Activated CD4-positive, alpha-beta T cell treated with anti-CD3 and anti-CD28 coated beads, Interleukin-2, amount 10 ng/mL, durations not matched to agents 7 days and 5 days (primary cell): ENCODE measurements at regions not wholly inside any gene's neighbourhood (a gene's known extent, or its start where the extent isn't known, plus 50 kb on each side); places are given as distances from the start of the nearest gene placed in this dataset.

Experiments used
- CTCF ChIA-PET: fragments of 350-600 bp; sonication (Branson Sonifier 250); formaldehyde crosslinking; loops from one replicate; lab custom pipeline; 2021; ENCODE audit warnings: antibody characterized with exemption; lab: Charles Lee
- POLR2A ChIA-PET: fragments of 350-600 bp; sonication (Branson Sonifier 250); formaldehyde crosslinking; loops from one replicate; lab custom pipeline; 2021; ENCODE audit warnings: antibody characterized with exemption; lab: Charles Lee
- DNase-seq: peaks from one replicate; pipeline ENCODE4 v3.0.0-alpha.2; 2020
- H3K27ac Mint-ChIP-seq: one replicate; pipeline ENCODE4 v1.8.0; 2021; ENCODE audit warnings: mild to moderate bottlenecking, moderate library complexity, mixed read lengths
- H3K27me3 Mint-ChIP-seq: one replicate; pipeline ENCODE4 v1.8.0; 2021; ENCODE audit warnings: mixed read lengths
- H3K36me3 Mint-ChIP-seq: one replicate; pipeline ENCODE4 v1.8.0; 2021; ENCODE audit warnings: low read depth, mixed read lengths
- H3K4me1 Mint-ChIP-seq: one replicate; pipeline ENCODE4 v1.8.0; 2021; ENCODE audit warnings: mixed read lengths
- H3K4me3 Mint-ChIP-seq: one replicate; pipeline ENCODE4 v1.8.0; 2021; ENCODE audit warnings: mild to moderate bottlenecking, moderate library complexity, mixed read lengths
- H3K9me3 Mint-ChIP-seq: one replicate; pipeline ENCODE4 v1.8.0; 2021; ENCODE audit warnings: mixed read lengths

DNA sequence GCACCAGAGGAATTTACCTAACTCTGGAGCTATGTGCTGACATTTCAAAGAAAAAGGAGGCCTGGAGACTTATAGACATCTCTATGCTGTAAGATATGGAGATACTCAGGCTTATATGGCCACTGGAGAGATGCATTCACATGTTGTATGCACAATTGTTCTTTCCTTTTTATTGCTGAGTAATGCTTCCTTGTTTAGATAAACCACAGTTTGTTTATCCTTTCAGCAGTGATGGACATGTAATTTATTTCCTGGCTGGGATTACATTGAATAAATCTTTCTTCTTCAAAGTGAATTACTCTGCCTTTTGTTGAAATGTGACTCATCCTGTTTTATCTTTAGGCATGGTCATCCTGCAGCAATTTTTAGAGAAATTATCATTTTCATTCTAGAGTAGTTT lies 716.7 kb upstream of the GCFC2 start:
- DNase-seq: no peak
- Mint-ChIP-seq H3K9me3 (peaks cover 8% of the 10 kb centered on the region), H3K4me3 (no peak overlapping the region), H3K27ac (no peak overlapping the region), H3K4me1 (no peaks in the 10 kb centered on the region), H3K36me3 (no peaks in the 10 kb centered on the region), H3K27me3 (no peaks in the 10 kb centered on the region)
- CTCF ChIA-PET: no interaction called here
- POLR2A ChIA-PET: no interaction called here

DNA sequence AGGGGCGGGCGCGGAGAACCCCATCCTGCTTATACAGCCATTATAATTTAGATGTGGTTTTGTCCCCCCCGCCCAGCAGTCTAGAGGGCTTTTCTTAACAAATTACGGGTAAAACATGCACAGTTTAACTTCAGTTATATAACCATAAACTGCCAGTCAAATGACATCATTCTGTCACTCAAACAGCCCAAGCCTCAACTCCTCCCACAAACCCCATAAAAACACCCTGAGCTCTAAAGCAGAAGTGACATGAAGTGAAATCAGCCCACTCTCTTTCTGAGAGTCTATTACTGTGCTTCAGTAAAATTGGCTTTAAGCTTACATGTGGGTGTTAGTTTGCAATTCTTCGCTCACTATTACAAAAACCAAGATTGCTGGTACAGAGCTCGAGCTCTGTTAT lies 705.1 kb upstream of the GCFC2 start:
- CTCF ChIA-PET: no interaction called here
- Mint-ChIP-seq H3K9me3 (peaks cover 2% of the 10 kb centered on the region), H3K36me3 (no peaks in the 10 kb centered on the region), H3K27ac (no peak overlapping the region), H3K4me1 (no peaks in the 10 kb centered on the region), H3K27me3 (no peaks in the 10 kb centered on the region), H3K4me3 (no peak overlapping the region)
- POLR2A ChIA-PET: no interaction called here
- no peak for DNase-seq

DNA sequence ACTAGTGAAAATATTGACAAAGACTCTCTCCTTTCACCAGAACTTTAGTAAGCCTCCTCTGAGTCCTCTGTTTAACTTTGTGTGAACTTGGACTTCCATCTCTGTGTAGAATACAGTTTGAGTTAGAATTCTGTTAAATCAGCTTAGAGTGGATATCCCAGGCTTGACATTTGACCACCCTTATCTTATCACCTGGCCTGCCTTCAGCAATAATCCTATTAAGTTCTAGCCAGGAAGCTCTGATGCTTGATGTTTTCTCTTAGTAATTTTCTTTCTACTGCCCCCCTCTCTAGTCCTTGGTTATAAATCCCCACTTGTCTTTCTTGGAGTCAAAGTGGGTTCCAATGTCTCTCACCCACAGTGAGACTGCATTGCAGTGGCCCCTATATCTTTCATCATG lies 702.7 kb upstream of the GCFC2 start:
- Mint-ChIP-seq H3K9me3 (peaks cover 2% of the 10 kb centered on the region), H3K27ac (no peak overlapping the region), H3K4me3 (no peak overlapping the region), H3K36me3 (no peaks in the 10 kb centered on the region), H3K27me3 (no peaks in the 10 kb centered on the region), H3K4me1 (no peaks in the 10 kb centered on the region)
- POLR2A ChIA-PET: no interaction called here
- CTCF ChIA-PET: no interaction called here
- DNase-seq: no peak

DNA sequence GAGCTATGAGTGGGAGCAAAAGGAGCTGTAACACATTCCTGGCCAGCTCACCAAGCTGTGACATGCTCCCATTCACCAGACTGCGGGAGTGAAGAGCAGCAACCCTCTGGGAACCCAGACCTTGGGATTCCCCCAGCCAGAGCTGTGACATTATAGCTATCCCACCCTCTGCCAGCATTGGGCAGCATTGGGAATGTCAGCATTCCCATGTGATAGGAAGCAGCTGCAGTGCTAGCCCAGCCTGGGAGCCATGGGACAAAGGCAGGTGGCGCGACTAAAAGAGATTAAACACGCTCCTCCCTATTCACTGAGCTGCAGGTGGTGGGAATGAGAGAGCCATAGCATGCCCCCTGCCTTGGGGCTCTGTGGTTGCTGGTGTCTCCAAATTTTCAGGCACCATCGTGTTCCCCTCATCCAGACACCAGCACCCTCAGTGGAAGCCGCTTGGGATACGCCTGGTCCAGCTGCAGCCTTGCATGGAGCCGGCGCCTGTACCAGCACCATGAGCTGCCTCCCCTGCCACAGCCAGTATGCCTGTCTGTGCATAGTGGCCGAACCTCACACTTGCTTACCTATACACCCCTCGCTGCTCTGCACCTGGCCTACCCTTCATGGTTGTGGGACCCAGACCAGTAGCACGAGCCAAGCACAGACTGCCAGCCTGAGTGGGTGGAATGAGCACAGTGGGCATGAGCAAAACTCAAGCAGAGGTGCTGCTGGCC lies 695.6 kb upstream of the GCFC2 start:
- no peak overlapping the region for H3K27ac Mint-ChIP-seq
- peaks cover 3% of the 10 kb centered on the region for H3K9me3 Mint-ChIP-seq
- no peaks in the 10 kb centered on the region for H3K36me3 Mint-ChIP-seq
- no peak overlapping the region for H3K4me3 Mint-ChIP-seq
- POLR2A ChIA-PET: no interaction called here
- CTCF ChIA-PET: no interaction called here
- H3K27me3 Mint-ChIP-seq: no peaks in the 10 kb centered on the region
- no peaks in the 10 kb centered on the region for H3K4me1 Mint-ChIP-seq
- no peak for DNase-seq

DNA sequence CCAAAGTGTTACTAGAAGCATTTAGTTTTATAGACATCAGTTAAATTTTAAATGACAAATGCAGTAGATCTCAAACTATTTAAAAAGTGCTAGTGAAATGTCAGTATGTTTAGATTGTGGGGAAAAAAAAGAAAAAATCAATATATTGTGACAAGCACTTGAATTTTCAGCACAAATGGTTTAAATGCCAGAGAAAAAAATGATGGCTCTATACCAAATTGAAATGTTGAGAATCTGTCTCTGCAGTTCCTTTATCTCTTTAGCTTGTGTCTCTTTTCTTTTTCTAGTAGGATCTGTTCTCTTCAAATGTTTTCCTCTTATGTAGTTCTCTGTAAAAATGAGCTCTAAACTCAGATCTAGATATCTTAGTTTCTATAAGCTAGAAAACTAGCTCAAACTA lies 682.6 kb upstream of the GCFC2 start:
- DNase-seq: no peak
- no peaks in the 10 kb centered on the region for H3K4me1 Mint-ChIP-seq
- H3K27me3 Mint-ChIP-seq: no peaks in the 10 kb centered on the region
- H3K27ac Mint-ChIP-seq: no peak overlapping the region
- no peaks in the 10 kb centered on the region for H3K9me3 Mint-ChIP-seq
- CTCF ChIA-PET: no interaction called here
- no peaks in the 10 kb centered on the region for H3K36me3 Mint-ChIP-seq
- H3K4me3 Mint-ChIP-seq: no peak overlapping the region
- POLR2A ChIA-PET: no interaction called here

DNA sequence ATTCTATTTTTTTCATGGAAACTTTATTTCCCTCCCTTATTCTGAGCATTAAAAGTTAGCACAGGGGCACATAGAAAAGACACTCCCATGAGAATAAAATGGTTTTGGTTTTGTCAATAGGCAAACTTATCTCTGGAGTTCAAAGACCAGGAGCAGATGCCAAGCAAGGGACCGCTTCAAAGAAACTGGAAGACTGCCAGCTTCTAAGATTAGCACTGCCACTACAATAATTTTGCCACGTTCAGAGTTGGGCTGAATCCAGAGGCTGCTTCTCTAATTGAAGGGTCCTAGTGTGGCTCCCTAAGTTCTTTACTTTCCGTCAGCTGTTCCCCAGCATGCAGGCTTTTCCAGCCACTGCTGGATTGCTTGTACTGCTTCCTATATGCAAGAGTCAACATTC lies 681.0 kb upstream of the GCFC2 start:
- Mint-ChIP-seq H3K4me3 (no peak overlapping the region), H3K27ac (no peak overlapping the region), H3K9me3 (no peaks in the 10 kb centered on the region), H3K36me3 (no peaks in the 10 kb centered on the region), H3K27me3 (no peaks in the 10 kb centered on the region), H3K4me1 (no peaks in the 10 kb centered on the region)
- POLR2A ChIA-PET: no interaction called here
- no peak for DNase-seq
- CTCF ChIA-PET: no interaction called here

DNA sequence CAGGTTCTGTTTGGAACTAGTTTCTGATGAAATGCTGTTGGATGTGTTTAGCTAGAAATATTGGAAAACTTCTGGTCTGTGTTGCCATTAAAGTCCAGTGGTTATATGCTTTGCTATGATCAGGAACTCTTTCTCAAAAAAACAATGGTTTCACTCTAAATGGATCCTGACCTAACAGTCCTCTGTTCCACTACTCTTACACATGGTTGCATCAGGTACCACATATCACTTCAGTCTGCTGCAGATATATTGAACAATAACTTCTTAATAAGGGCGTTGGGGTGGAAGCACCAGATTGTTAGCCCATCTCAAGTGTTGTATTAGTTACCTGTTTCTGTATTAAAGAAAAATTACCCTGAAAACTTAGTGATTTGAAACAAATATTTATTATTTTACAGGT lies 676.6 kb upstream of the GCFC2 start:
- DNase-seq: no peak
- Mint-ChIP-seq H3K9me3 (no peaks in the 10 kb centered on the region), H3K4me3 (no peak overlapping the region), H3K36me3 (no peaks in the 10 kb centered on the region), H3K27me3 (no peaks in the 10 kb centered on the region), H3K4me1 (no peaks in the 10 kb centered on the region), H3K27ac (no peak overlapping the region)
- ChIA-PET POLR2A (no interaction called here), CTCF (no interaction called here)

DNA sequence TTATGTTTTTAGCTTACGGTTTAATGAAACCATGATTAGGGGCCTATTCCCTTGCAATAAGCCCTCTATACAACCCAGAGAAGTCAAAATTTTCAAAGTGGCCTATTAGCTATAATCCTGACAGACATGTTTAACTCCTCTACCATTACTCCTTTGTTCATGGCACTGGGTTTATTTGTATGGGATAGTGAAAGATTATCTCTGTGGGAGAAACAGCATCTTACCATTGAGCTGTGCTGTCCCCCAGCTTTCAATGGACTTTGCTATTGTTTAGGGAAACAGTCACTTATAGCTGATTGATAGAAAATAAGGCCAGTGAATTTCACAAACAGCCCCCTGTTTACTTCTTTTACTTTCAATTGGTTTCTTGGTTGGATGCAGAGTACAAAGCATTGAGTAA lies 675.2 kb upstream of the GCFC2 start:
- DNase-seq: no peak
- no peaks in the 10 kb centered on the region for H3K27me3 Mint-ChIP-seq
- H3K9me3 Mint-ChIP-seq: no peaks in the 10 kb centered on the region
- no peaks in the 10 kb centered on the region for H3K36me3 Mint-ChIP-seq
- no peak overlapping the region for H3K4me3 Mint-ChIP-seq
- H3K4me1 Mint-ChIP-seq: no peaks in the 10 kb centered on the region
- H3K27ac Mint-ChIP-seq: no peak overlapping the region
- ChIA-PET POLR2A (no interaction called here), CTCF (no interaction called here)

DNA sequence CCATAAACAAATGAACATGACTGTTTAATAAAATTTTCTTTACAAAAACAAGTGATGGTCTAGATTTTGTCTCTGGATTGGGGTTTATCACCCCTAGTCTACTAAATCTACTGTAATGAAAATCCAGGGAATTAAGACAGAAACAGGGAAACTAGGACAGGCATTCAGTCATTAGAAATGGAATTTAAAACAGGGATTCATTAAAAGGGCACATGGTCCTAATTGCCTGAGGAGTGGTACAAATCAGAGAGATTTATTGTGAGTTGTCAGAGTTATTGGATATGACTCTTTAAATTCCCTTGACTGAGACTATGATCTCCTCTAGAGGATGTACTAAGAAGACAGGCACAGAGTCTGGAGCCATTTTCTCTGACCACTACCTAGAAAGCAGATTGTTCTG lies 670.9 kb upstream of the GCFC2 start:
- Mint-ChIP-seq H3K9me3 (peaks cover 3% of the 10 kb centered on the region), H3K4me3 (no peak overlapping the region), H3K27ac (no peak overlapping the region), H3K4me1 (no peaks in the 10 kb centered on the region), H3K36me3 (no peaks in the 10 kb centered on the region), H3K27me3 (no peaks in the 10 kb centered on the region)
- DNase-seq: no peak
- POLR2A ChIA-PET: no interaction called here
- CTCF ChIA-PET: no interaction called here

DNA sequence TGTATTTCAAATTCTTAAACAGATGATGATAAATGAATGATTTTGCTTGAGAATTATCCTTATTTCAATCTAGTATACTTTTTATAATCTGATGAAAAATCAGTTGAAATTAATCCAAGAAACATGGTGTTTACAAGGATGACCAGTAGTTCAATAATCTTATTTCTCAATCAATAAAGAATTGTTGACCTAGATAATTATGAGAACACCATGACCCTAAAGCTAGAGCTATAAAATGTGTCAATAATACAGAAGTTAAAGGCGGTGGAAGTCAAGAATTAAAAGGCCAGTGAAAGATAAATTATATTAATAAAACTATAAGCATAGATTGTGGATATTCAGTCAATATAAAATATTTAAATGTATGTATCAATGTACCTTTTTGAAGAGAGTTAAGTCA lies 667.4 kb upstream of the GCFC2 start:
- no peak overlapping the region for H3K4me3 Mint-ChIP-seq
- H3K9me3 Mint-ChIP-seq: peaks cover 3% of the 10 kb centered on the region
- CTCF ChIA-PET: no interaction called here

DNA sequence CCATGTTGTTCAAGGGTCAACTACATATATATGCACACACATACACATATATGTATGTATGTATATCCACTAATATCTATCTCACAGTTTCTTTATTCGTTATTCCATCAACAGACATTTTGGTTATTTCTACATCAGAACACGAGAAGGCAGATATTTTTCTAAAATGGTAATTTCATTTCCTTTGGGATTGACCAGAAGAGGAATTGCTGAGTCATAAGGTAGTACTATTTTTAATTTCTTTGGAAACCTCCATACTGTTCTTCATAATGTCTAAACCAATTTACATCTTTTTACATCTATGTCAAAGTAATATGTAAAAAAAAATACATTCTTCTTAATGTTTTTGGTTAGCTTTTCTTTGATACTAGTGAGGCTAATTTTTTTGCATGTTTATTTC lies 630.7 kb upstream of the GCFC2 start:
- Mint-ChIP-seq H3K27ac (no peak overlapping the region), H3K27me3 (no peaks in the 10 kb centered on the region), H3K4me1 (no peaks in the 10 kb centered on the region), H3K36me3 (no peaks in the 10 kb centered on the region), H3K4me3 (no peak overlapping the region), H3K9me3 (peaks cover 6% of the 10 kb centered on the region)
- ChIA-PET CTCF (no interaction called here), POLR2A (no interaction called here)
- DNase-seq: no peak

More for the DNA sequence above, 667.4 kb upstream of the GCFC2 start:
- no peaks in the 10 kb centered on the region for H3K36me3 Mint-ChIP-seq
- H3K27ac Mint-ChIP-seq: no peak overlapping the region
- POLR2A ChIA-PET: no interaction called here
- no peak for DNase-seq
- H3K27me3 Mint-ChIP-seq: no peaks in the 10 kb centered on the region
- no peaks in the 10 kb centered on the region for H3K4me1 Mint-ChIP-seq

DNA sequence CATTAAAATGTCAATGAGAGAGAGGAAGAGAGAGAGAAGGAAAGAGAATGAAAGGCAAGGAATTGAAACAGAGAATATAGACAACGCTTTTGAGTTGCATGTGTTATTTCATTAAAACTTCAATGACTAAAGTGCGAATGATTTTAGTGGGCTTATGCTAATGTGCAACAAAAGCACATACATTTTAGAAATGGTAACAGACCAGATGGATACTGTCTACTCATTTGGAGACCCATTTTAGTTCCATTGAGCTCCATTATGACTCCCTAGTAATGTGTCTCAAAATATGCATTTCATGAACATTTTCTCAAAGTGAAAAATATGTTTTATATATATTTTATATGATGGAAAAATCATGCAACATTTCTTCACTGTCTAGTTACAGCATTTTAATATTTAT lies 622.2 kb upstream of the GCFC2 start:
- ChIA-PET CTCF (no interaction called here), POLR2A (no interaction called here)
- no peak overlapping the region for H3K27ac Mint-ChIP-seq
- H3K27me3 Mint-ChIP-seq: no peaks in the 10 kb centered on the region
- no peaks in the 10 kb centered on the region for H3K4me1 Mint-ChIP-seq
- DNase-seq: no peak
- no peaks in the 10 kb centered on the region for H3K9me3 Mint-ChIP-seq
- H3K4me3 Mint-ChIP-seq: no peak overlapping the region
- no peaks in the 10 kb centered on the region for H3K36me3 Mint-ChIP-seq

DNA sequence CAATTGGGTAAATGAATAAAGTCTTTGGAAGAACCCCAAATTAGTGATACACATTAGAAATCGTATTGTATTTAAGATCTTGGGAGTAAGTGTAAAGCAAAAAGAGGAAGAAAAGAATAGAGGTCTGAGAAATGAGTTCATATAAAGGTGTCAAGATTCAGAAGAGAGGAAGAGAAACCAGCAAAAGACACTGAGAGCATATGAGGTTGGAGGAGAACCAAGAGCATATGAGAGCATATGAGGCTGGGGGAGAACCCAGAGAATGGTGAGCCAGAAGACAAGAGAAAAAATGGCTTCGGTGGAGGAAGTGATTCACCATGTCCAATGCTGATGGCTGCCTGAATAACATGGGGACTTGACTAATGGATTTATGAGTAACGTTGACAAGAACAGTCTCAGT lies 620.1 kb upstream of the GCFC2 start:
- H3K4me3 Mint-ChIP-seq: no peak overlapping the region
- H3K27ac Mint-ChIP-seq: no peak overlapping the region
- H3K27me3 Mint-ChIP-seq: no peaks in the 10 kb centered on the region
- DNase-seq: no peak
- H3K36me3 Mint-ChIP-seq: no peaks in the 10 kb centered on the region
- ChIA-PET POLR2A (no interaction called here), CTCF (no interaction called here)
- no peaks in the 10 kb centered on the region for H3K9me3 Mint-ChIP-seq
- H3K4me1 Mint-ChIP-seq: no peaks in the 10 kb centered on the region

DNA sequence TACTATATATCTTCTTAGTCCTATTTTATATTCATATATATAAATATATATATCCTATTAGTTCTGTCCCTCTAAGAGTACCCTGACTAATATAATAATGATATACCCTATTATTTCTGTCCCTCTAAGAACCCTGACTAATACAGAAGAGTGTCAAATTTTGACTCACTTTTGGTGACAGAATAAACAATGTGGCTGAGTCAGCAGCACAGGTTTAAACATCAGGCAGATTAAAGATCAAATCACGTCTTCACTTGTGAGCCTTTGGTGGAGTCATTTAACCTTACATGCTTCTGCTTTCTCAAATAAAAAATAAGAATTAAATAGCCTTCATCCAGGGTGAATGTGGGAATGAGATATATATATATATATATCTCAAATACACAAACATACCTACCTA lies 615.9 kb upstream of the GCFC2 start:
- H3K27me3 Mint-ChIP-seq: no peaks in the 10 kb centered on the region
- no peak overlapping the region for H3K27ac Mint-ChIP-seq
- H3K4me3 Mint-ChIP-seq: no peak overlapping the region
- ChIA-PET POLR2A (no interaction called here), CTCF (no interaction called here)
- H3K36me3 Mint-ChIP-seq: no peaks in the 10 kb centered on the region
- no peaks in the 10 kb centered on the region for H3K4me1 Mint-ChIP-seq
- DNase-seq: no peak
- no peaks in the 10 kb centered on the region for H3K9me3 Mint-ChIP-seq
